NCI-H1436 treated with DMSO at 0.1 percent for 48 hours (cell line): ENCODE measurements at regions not wholly inside any gene's neighbourhood (a gene's known extent, or its start where the extent isn't known, plus 50 kb on each side); places are given as distances from the start of the nearest gene placed in this dataset.

Experiments used
- DNase-seq: peaks from one replicate; lab custom pipeline; 2025; lab: John Stamatoyannopoulos, UW

GRCh38 chr2:22486343-22486742 is 898.6 kb upstream of the KLHL29 start:
- no peak for DNase-seq

- DNase-seq: no peak
These were observed 897.9 kb upstream of the KLHL29 start for GRCh38 chr2:22487036-22487435.

- DNase-seq: no peak
These were observed 897.4 kb upstream of the KLHL29 start for GRCh38 chr2:22487541-22487940.

GRCh38 chr2:22491442-22491841 is 893.5 kb upstream of the KLHL29 start:
- DNase-seq: no peak

GRCh38 chr2:22494156-22494555 is 890.8 kb upstream of the KLHL29 start:
- DNase-seq: no peak

- no peak for DNase-seq
These were observed 887.9 kb upstream of the KLHL29 start for GRCh38 chr2:22497064-22497463.

- DNase-seq: no peak
These were observed 887.2 kb upstream of the KLHL29 start for GRCh38 chr2:22497789-22498188.

- DNase-seq: no peak
These were observed 885.7 kb upstream of the KLHL29 start for GRCh38 chr2:22499082-22499839.

- no peak for DNase-seq
These were observed 884.4 kb upstream of the KLHL29 start for GRCh38 chr2:22500555-22500935.

- DNase-seq: no peak
These were observed 883.1 kb upstream of the KLHL29 start for GRCh38 chr2:22501851-22502250.

GRCh38 chr2:22513563-22513962 is 871.4 kb upstream of the KLHL29 start:
- no peak for DNase-seq

GRCh38 chr2:22517141-22517540 is 867.8 kb upstream of the KLHL29 start:
- no peak for DNase-seq

GRCh38 chr2:22518641-22519040 is 866.3 kb upstream of the KLHL29 start:
- DNase-seq: no peak

- DNase-seq: no peak
These were observed 864.4 kb upstream of the KLHL29 start for GRCh38 chr2:22520369-22521288.

GRCh38 chr2:22521620-22522019 is 863.4 kb upstream of the KLHL29 start:
- DNase-seq: no peak

- no peak for DNase-seq
These were observed 859.3 kb upstream of the KLHL29 start for GRCh38 chr2:22525681-22526080.

GRCh38 chr2:22530131-22530530 is 854.8 kb upstream of the KLHL29 start:
- no peak for DNase-seq

GRCh38 chr2:22536133-22536532 is 848.8 kb upstream of the KLHL29 start:
- no peak for DNase-seq

GRCh38 chr2:22554453-22554852 is 830.5 kb upstream of the KLHL29 start:
- no peak for DNase-seq

GRCh38 chr2:22557406-22557805 is 827.6 kb upstream of the KLHL29 start:
- DNase-seq: no peak

GRCh38 chr2:22560021-22560420 is 825.0 kb upstream of the KLHL29 start:
- DNase-seq: no peak

- DNase-seq: no peak
These were observed 805.6 kb upstream of the KLHL29 start for GRCh38 chr2:22579341-22579740.

GRCh38 chr2:22582107-22582506 is 802.9 kb upstream of the KLHL29 start:
- no peak for DNase-seq
